HG03280 (cell line): ENCODE measurements at regions not wholly inside any gene's neighbourhood (a gene's known extent, or its start where the extent isn't known, plus 50 kb on each side); places are given as distances from the start of the nearest gene placed in this dataset.
"Not testable (repeated sequence)": the region's sequence is repeated elsewhere in the genome, so short reads cannot be mapped to it uniquely, and the experiment has no call there.

Source experiments
- ATAC-seq: cut with Tn5 transposase; IDR thresholded peaks from one replicate; pipeline ENCODE4 v1.9.1; 2021; ENCODE audit warnings: mild to moderate bottlenecking, moderate library complexity; ENCODE audit not compliant: unreplicated experiment

DNA sequence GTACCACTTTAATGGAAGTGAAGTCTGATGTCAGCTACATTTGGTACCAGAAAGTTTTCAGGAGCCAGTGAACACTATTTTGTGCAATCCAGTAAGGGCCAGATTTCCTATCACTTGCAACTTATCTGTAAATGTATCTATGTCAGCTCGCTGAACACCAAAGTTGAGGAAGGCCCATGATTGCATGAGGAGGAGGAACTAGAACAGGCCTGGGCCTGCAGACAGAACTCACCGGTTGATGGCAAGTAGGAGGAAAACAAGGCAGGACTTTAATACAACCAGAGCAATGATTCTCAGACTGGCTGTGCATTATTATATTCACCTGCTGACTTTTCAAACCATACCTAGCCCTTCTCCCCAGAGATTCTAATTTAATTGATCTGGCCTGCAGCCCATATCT lies 540.2 kb downstream of the CETN3 start:
- no peak for ATAC-seq

GRCh38 chr5:89866410-89866809 lies 543.1 kb downstream of the CETN3 start:
- no peak for ATAC-seq

- ATAC-seq, result no peak
Measured at GRCh38 chr5:89864941-89865340, 544.6 kb downstream of the CETN3 start.

DNA sequence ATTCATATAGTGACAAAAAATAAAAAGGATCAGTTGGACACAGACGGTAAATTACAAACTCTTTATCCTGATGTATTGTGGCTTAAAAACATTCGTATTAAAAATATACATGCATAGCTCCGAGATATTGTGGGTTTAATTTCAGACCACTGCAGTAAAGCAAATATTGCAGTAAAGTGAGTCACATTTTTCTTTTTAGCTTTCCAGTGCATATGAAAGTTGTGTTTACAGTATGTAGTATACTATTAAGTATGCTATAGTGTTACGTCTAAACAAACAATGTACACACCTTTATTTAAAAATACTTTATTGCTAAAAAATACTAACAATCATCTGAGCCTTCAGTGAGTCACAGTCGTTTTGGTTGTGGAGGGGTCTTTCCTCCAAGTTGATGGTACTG lies 551.8 kb downstream of the CETN3 start:
- no peak for ATAC-seq

DNA sequence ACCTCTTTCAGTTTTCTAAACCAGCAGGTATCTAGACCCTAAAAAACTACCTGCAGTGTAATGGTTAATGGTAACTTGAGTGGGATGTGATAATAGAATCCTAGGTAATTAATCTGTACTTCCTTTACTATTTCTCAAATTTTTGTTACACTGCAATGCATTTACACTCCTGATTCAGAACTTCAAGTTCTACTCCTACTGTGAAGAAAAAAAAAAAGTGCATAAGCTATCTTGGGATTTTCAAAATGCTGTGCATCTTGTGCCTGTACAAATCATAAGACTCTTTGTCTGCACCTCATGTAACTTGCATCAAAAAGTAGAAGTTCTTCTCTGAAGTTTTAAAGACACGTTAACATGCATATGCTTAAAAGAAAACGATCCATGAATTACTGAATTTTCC lies 554.1 kb downstream of the CETN3 start:
- no peak for ATAC-seq

DNA sequence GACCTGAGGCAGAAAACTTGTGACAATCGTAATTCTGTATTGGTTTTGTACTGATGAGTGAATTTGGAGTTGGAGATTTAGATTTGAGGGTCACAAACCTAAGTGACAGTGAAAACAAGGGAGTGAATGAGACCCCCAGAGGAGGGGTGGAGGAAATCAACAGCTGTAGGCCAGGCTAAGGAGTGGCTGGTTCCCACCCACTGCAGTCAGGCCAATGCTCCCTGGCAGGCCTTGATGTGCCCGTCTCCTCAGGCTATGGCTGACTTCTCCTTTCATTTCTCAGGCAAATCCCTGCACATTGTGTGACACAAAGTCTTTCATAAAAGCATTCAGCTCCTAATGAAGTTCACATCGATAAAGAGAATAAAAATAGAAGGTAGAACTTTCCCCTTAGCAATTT lies 557.6 kb downstream of the CETN3 start:
- no peak for ATAC-seq

DNA sequence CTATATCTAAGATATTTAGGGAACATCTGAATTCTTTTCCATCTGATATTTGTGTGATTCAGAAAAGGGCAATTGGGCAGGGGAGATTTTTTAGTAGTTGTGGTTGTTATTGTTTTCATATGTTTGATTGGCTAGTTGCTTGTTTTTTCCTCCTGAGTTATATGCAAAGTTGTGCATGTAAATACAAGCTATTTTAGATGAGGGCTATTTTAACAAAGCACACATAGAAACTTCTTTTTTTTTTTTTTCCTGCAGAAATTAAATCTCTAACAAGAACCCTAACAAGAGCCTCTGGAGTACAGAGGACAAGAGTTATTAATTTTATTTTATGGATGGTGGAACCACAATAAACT lies 559.1 kb downstream of the CETN3 start:
- ATAC-seq, result no peak

DNA sequence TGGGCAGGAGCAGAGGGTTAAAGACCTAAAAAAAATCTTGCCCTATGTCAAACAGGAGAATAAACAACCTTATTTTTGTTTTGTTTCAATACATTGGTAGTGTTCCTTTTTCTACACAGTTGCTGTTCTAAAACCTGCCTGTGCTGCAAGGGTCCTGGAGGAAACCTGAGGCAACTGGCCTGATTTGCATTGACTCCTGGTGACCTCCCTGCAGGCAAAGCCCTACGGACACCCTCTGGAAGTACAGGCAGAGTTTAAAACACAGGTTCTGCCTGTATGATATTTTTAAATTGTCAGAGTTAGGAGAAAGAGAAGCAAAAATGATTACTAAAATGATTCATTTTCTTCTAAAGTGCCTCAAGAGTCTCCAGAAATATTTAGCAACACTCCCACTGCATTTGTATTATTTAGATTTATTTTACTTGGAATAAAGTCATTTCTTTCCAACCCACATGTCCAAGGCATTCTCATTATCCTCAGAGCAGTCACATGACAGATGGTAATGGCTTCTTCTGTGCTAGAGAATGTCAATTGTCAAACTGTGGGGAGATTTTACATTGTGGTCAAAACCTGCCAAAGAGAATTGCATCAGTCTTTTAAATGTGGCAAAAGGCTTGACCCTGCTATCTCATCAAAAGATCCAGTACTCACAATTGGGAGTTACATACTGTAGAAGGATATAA lies 559.6 kb downstream of the CETN3 start:
- no peak for ATAC-seq

DNA sequence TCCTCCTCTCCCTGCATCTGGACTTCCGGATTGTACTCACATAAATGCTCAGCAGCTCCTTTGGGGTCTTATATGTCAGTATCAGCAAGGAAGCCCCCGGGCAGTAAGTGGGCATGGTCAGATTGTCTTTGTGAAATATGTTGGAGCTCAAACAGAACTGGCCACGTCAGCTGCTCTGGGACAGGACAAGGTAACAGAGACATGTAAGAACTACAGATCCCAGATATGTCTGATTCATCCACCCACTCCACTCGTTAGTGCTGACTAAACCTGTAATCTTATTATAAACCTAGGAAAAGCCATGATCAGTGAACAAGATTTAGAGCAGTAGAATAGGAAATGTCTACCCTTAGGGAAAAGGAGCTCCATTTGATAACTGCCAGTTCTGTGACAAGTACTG lies 561.8 kb downstream of the CETN3 start:
- ATAC-seq, result no peak

- ATAC-seq, result no peak
Measured at GRCh38 chr5:89844548-89844947, 565.0 kb downstream of the CETN3 start.

- ATAC-seq, result no peak
Measured at GRCh38 chr5:89842531-89842930, 567.0 kb downstream of the CETN3 start.

DNA sequence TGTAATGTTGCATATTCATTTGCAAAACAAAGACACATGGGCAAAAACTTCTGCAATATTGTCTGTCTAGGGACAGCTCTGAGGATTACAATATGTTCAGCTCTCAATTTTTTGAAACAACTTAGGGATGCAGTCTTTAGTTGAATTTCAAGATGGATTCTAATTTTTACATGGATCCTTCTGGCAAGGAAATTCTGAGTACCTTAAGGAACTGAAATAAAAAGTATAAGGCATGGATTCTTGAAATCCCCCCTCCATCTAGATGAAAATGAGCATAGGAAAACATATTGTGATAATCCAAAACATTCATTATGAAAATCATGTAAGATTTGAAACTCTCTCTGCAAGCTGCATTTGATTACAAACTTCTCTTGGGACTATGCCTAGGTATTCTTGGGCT lies 568.6 kb downstream of the CETN3 start:
- ATAC-seq, result no peak

DNA sequence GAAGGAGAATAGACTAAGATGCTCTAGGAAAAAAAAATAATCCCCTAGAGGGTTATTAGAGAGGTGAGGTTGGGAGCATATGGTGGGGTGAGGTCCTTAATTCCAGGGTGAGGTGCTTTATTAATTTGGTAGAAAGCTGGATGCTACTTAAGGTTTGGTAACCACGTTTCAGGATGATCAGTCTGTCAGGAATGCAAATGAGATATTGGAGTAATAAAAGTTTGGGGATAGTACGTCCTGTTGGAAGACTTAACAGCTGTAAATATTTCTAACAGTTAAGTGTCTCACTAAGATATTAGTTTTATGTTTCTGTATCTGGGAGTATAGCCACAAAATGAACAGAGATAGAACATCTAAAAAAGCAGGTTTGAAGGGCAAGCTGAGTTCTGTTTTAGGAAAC lies 578.9 kb downstream of the CETN3 start:
- no peak for ATAC-seq

- ATAC-seq, result no peak
Measured at GRCh38 chr5:89827960-89828359, 581.6 kb downstream of the CETN3 start.

DNA sequence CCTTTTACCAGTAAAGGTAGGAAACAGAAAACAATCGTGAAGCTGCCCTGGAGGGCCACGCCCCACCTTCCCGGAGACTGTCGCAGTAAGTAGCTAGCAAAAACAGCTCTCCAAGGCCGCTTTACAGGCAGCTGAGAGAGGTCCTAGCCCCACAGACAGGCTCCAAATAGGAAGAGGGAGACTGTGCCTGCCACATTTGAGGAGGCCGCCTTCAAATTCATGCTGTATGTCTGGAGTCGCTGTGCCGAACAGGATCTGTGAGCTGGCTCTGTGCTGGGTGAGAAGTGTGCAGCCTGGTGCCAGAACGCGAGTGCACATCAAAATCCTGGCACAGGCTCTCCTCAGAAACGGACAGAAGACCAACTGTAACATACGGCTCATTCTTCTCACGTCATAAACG lies 582.2 kb downstream of the CETN3 start:
- no peak for ATAC-seq

DNA sequence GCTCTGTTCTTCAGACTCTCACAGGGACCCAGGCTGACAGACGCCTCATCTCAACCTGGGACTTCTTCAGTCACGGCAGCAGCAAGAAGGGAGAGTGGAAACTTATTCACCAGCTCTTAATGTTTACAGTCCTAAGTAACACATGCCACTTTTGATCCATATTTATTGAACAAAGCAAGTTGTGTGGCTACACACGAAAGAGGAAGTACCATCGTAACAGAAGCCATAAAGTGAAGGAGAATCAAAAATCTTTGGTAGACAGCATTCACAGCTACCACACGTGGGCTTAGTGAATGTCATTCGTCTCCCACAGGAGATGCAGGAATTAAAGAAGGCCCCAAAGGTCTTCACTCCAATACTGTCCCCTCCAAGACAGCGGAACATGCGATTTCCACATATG lies 582.6 kb downstream of the CETN3 start:
- no peak for ATAC-seq

GRCh38 chr5:89823046-89823445 lies 586.5 kb downstream of the CETN3 start:
- no peak for ATAC-seq

DNA sequence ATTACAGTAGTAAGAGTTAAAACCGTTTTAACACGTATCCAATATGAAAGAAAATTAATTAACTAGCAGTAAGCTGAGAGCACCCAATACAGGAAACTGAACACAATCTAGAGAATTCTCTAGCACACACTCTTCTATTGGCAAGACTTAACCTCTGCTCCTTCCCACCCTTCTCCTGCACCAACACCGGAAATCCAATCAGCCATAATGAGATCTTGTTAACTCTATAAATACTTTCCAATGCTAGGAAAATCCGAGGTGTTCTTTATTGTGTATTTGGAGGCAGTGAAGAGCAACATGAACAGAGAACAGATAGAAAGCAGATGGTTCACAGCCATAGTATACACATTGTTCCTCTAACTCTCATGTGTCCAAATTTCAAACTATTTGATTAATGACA lies 591.7 kb downstream of the CETN3 start:
- ATAC-seq, result no peak

DNA sequence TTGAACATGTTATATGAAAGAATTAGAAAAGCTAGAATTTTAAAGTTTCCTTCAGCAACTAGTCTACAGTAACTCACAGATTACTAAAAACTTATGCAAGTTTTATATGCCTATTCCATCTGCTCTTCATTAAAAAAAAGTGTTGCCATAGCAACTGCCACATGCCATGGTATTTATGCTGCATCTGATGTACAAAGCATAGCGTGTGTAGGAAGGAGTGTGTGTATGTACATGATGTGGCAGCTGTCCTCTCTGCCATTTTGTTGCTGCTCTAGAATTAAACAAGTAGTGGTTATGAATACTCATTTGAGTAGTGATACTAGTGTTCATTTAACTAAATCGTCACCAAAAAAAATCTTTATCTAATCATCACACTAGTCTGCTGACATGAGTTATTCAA lies 593.5 kb downstream of the CETN3 start:
- no peak for ATAC-seq

- not testable (repeated sequence) for ATAC-seq
Measured at GRCh38 chr5:89800735-89801134, 608.8 kb downstream of the CETN3 start.

GRCh38 chr5:89794504-89794903 lies 615.1 kb downstream of the CETN3 start:
- ATAC-seq, result not testable (repeated sequence)

GRCh38 chr5:89779734-89780133 lies 629.8 kb downstream of the CETN3 start:
- ATAC-seq, result not testable (repeated sequence)

- ATAC-seq, result no peak
Measured at GRCh38 chr5:89777758-89778157, 631.8 kb downstream of the CETN3 start.
